ENCODE measurements at regions not wholly inside any gene's neighbourhood (a gene's known extent, or its start where the extent isn't known, plus 50 kb on each side); places are given as distances from the start of the nearest gene placed in this dataset.

DNA sequence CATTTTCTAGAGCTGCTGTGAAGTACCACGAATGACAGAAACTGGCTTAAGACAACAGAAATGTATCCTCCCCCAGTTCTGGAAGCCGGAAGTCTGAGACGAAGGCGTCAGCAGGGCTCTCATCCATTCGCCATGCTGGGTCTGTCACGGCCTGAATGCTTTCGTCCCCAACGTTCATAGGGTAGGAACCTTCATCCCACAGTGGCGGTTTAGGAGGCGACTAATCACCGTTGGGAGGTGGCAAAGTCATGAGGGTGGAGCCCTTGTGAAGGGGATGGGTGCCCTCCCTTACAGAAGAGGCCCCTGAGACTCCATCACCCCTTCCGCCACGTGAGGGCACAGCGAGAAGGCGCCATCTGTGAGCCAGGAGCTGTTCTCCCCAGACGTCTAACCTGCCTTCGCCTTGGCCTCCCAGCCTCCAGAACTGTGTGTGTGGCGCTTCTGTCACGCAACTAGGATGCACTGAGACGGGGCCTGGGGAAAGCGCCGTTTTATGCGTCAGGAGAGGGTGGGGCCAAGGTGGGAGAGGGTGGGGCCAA is 250.3 kb downstream of the TTLL2 start:
- H3K27ac Mint-ChIP-seq = no peak overlapping the region
- H3K36me3 Mint-ChIP-seq (ENCODE audit: low read depth) = no peaks in the 10 kb centered on the region
- no peak for DNase-seq
- no peaks in the 10 kb centered on the region for H3K27me3 Mint-ChIP-seq (ENCODE audit: low read depth)
- ATAC-seq = no peak
- no peak overlapping the region for H3K4me3 Mint-ChIP-seq
- H3K4me1 Mint-ChIP-seq (ENCODE audit: low read depth) = no peaks in the 10 kb centered on the region
- ChIA-PET CTCF (no interaction called here), POLR2A (no interaction called here)
- no peaks in the 10 kb centered on the region for H3K9me3 Mint-ChIP-seq (ENCODE audit: insufficient read depth)

DNA sequence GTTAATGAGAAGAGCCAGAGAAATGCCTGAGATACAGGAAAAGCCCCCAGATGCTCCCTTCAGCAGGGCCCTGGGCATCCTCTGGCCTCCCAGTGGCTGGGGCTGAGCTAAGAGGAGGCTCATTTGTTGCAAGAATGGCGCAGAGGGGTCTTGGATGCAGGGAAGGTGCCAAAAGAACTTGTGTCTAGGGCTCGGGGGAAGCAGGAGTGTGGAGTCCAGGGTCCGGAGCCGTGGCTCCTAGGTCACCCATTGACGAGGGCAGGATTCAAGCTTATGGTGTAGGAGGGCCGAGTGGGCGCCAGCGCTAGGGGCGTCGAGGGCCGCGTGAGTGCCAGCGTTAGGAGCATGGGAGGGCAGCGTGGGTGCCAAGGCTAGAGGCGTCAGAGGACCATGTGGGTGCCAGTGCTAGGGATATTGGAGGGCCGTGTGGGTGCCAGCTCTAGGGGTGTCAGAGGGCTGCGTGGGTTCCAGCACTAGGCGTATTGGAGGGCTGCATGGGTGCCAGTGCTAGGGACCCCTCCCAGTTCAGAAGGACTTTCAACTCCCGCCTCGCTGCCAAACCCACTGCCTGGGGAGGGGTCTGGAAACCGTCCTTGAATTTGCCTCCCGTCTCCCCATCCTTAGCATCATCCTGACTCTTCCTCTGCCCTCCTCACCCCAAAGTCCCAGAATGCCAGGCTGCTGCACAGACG is 250.5 kb upstream of the AFDN start:
- Mint-ChIP-seq H3K4me1 (ENCODE audit: low read depth) (no peaks in the 10 kb centered on the region), H3K36me3 (ENCODE audit: low read depth) (no peaks in the 10 kb centered on the region), H3K27ac (no peak overlapping the region), H3K27me3 (ENCODE audit: low read depth) (no peaks in the 10 kb centered on the region), H3K4me3 (no peak overlapping the region), H3K9me3 (ENCODE audit: insufficient read depth) (no peaks in the 10 kb centered on the region)
- ChIA-PET POLR2A (no interaction called here), CTCF (no interaction called here)
- ATAC-seq (no peak), DNase-seq (no peak)

DNA sequence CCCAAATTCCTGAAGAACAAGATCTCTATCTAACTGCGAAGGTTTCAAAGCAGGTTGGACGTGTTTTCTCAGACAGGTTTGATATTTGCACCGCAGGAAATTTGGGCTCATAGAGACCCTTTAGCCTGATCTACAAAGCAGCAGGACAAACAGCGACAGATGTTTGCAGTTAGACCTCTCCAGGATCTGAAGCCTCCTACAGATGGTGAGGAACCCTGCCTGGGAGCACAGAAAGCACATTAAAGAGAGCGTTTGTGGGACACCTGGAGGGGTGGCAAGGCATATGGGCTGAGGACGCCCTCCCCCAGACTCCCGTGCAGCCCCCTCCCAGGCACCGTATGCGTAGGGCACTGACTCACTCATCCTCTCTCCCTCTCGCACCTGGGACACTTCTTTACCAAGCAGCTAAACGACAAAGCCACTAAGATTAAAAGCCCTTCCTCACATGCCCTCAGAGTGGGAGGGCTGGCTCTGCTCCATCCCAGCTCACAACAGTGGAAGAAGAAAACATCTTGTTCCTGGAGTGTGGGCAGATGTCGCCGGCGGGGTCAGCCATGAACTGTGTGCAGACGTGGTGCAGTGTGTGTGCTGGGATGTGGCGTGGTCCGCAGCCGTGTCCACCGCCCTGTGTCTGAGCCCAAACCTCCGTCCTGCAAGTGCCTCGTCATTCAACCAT is 249.7 kb upstream of the AFDN start:
- CTCF ChIA-PET = no interaction called here
- POLR2A ChIA-PET = no interaction called here
- H3K9me3 Mint-ChIP-seq (ENCODE audit: insufficient read depth) = no peaks in the 10 kb centered on the region
- H3K4me3 Mint-ChIP-seq = no peak overlapping the region
- no peaks in the 10 kb centered on the region for H3K4me1 Mint-ChIP-seq (ENCODE audit: low read depth)
- no peaks in the 10 kb centered on the region for H3K36me3 Mint-ChIP-seq (ENCODE audit: low read depth)
- DNase-seq (no peak), ATAC-seq (no peak)
- no peaks in the 10 kb centered on the region for H3K27me3 Mint-ChIP-seq (ENCODE audit: low read depth)
- no peak overlapping the region for H3K27ac Mint-ChIP-seq

DNA sequence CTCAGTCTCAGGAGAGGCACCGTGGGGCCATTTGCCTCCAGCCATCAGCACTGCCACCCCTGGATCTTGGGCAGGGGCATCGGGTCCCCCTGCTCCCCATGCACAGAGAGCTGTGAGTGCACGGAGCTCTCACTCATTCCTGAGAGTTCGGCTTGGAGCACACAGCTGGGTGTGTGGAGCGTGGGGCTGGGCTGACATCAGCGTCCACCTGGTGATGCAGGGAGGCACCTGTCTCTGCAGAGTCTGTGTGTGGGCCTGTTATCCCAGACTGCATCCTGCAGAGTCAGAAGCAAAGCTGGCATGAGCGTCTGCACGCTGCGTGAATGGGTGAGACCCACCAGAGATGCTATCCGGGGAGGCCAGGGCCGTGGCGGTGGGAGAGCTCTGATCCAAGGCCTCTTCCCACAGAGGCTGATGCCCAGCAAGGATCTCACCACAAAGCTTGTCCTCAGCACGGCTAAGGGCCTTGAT is 248.8 kb upstream of the AFDN start:
- no peak for DNase-seq
- Mint-ChIP-seq H3K27ac (no peak overlapping the region), H3K36me3 (ENCODE audit: low read depth) (no peaks in the 10 kb centered on the region), H3K27me3 (ENCODE audit: low read depth) (no peaks in the 10 kb centered on the region), H3K4me3 (no peak overlapping the region), H3K4me1 (ENCODE audit: low read depth) (no peaks in the 10 kb centered on the region), H3K9me3 (ENCODE audit: insufficient read depth) (no peaks in the 10 kb centered on the region)
- CTCF ChIA-PET = no interaction called here
- POLR2A ChIA-PET = no interaction called here
- ATAC-seq = no peak

DNA sequence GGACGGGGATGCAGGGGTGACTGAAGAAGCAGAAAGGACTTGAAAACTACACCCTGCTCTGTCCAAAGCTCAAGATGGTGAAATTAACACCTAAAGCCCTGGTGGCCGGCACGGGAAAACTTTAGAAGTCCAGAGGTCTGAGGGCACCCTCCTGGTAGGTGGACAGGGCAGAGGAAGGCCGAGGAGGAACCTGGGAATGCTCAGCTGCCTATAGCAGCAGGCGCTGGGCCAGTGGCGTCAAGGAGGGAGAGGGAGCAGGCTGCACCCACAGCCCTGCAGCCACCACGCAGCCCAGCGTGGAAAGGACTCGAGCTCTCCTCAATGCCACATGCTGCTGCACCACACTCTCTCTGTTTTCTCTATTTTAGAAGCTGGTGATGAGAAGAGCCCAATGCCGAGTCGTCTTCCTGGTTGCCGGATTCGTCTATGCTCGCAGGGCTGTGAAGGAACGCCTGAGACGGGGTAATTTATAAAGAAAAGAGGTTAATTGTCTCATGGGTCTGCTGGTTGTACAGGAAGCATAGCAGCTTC is 248.3 kb upstream of the AFDN start:
- POLR2A ChIA-PET = no interaction called here
- H3K27me3 Mint-ChIP-seq (ENCODE audit: low read depth) = no peaks in the 10 kb centered on the region
- no peak overlapping the region for H3K4me3 Mint-ChIP-seq

DNA sequence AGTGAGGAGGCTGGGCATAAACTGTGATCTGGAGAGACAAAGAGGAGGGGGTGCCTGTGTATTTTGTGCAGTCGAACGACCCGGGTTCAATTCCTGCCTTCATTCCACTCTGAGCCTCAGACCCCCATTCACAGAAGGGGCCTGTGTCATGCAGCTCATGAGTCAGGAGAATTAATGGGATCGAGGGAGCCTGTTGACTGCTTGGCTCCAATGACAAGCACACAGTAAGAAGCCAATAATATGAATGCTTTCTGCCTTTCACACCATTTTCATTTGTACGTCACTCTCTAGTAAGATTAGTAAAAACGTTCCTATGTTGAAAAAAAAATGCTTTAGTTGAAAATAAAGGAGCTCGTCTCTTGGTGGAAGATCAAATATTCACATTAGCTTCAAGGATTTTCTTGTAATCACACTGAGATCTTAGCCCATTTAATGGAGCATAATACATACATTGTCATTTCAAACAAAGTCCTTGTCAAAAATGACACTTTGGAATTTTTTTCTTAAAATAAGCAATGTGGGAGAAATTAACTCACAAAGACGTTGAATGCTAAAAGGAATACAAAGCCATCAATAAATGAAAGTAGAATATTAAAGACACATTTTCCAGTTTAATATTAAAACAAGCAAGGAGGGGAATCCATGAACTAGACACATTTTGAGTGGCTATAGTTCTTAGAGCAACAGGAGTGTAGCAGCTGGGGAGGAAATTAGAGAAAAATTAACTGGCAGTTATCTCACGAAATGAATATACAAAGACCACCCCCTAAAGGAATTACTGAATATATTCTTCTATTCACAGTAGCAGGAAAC is 246.7 kb upstream of the AFDN start:
- no peaks in the 10 kb centered on the region for H3K9me3 Mint-ChIP-seq (ENCODE audit: insufficient read depth)
- CTCF ChIA-PET = no interaction called here
- no peak overlapping the region for H3K4me3 Mint-ChIP-seq
- DNase-seq (no peak), ATAC-seq (no peak)
- peaks cover 2% of the 10 kb centered on the region for H3K27me3 Mint-ChIP-seq (ENCODE audit: low read depth)
- H3K36me3 Mint-ChIP-seq (ENCODE audit: low read depth) = no peaks in the 10 kb centered on the region
- POLR2A ChIA-PET = no interaction called here
- no peaks in the 10 kb centered on the region for H3K4me1 Mint-ChIP-seq (ENCODE audit: low read depth)
- H3K27ac Mint-ChIP-seq = no peak overlapping the region

More for the DNA sequence above, 248.3 kb upstream of the AFDN start:
- H3K36me3 Mint-ChIP-seq (ENCODE audit: low read depth) = no peaks in the 10 kb centered on the region
- no peak overlapping the region for H3K27ac Mint-ChIP-seq
- no peak for ATAC-seq
- H3K9me3 Mint-ChIP-seq (ENCODE audit: insufficient read depth) = no peaks in the 10 kb centered on the region
- DNase-seq = no peak
- CTCF ChIA-PET = no interaction called here
- H3K4me1 Mint-ChIP-seq (ENCODE audit: low read depth) = no peaks in the 10 kb centered on the region

DNA sequence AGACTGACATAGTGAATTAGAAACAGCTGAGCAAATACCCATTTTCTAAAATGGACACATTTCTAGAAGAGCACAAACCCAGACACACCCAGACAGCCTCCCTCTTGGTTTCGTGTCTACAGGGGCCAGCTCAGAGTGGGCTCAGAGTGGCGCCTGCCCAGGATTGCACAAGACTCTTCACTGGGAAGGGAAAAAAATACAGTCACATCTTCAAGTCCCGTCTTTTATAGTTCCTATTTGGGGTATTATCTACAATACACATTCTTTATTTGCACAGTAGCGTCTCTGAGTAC is 246.1 kb upstream of the AFDN start:
- Mint-ChIP-seq H3K4me1 (ENCODE audit: low read depth) (no peaks in the 10 kb centered on the region), H3K27me3 (ENCODE audit: low read depth) (peaks cover 7% of the 10 kb centered on the region), H3K27ac (no peak overlapping the region), H3K36me3 (ENCODE audit: low read depth) (no peaks in the 10 kb centered on the region), H3K4me3 (no peak overlapping the region), H3K9me3 (ENCODE audit: insufficient read depth) (no peaks in the 10 kb centered on the region)
- no peak for ATAC-seq
- ChIA-PET POLR2A (no interaction called here), CTCF (no interaction called here)
- DNase-seq = no peak

DNA sequence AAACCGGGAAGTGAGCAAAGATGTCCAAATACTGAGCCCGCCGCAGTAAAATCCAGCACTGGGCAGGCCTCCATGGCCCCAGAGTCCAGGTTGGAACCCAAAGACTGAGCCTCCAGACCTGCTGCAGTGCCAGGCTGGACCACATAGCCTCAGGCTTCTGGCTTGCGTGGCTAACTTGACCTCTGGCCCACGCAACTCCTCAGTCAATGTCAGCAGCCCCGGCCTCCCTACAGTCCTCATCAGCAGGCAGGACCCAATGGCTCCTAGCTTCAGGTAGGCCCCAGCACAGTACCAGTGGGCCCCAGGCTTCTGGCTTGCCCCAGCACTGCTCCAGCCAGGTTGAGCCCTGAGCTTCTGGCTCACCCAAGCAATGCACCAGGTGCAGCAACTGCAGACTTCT is 245.1 kb upstream of the AFDN start:
- no peak overlapping the region for H3K27ac Mint-ChIP-seq
- ATAC-seq = no peak
- peaks cover 7% of the 10 kb centered on the region for H3K27me3 Mint-ChIP-seq (ENCODE audit: low read depth)
- H3K4me3 Mint-ChIP-seq = no peak overlapping the region
- ChIA-PET CTCF (no interaction called here), POLR2A (no interaction called here)
- no peak for DNase-seq
- H3K4me1 Mint-ChIP-seq (ENCODE audit: low read depth) = no peaks in the 10 kb centered on the region
- H3K9me3 Mint-ChIP-seq (ENCODE audit: insufficient read depth) = no peaks in the 10 kb centered on the region
- no peaks in the 10 kb centered on the region for H3K36me3 Mint-ChIP-seq (ENCODE audit: low read depth)

DNA sequence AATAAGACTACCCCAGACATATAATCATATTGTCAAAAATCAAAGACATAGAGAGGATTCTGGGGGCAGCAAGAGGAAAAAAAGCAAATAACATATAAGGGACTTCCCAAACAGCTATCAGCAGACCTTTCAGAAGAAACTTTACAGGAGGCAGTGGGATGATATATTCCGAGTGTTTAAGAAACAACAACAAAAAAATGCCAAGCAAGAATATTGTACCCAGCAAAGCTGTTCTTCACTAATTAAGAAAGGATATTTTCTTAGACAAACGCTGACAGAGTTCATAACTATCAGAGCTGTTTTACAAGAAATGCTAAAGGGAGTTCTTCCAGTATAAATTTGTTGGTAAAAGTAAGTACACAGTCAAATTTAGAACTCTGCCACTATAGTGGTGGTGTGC is 243.3 kb upstream of the AFDN start:
- Mint-ChIP-seq H3K9me3 (ENCODE audit: insufficient read depth) (no peaks in the 10 kb centered on the region), H3K4me1 (ENCODE audit: low read depth) (no peaks in the 10 kb centered on the region), H3K27me3 (ENCODE audit: low read depth) (peaks cover 7% of the 10 kb centered on the region), H3K27ac (no peak overlapping the region), H3K36me3 (ENCODE audit: low read depth) (no peaks in the 10 kb centered on the region), H3K4me3 (no peak overlapping the region)
- DNase-seq (no peak), ATAC-seq (no peak)
- POLR2A ChIA-PET = no interaction called here
- CTCF ChIA-PET = no interaction called here

DNA sequence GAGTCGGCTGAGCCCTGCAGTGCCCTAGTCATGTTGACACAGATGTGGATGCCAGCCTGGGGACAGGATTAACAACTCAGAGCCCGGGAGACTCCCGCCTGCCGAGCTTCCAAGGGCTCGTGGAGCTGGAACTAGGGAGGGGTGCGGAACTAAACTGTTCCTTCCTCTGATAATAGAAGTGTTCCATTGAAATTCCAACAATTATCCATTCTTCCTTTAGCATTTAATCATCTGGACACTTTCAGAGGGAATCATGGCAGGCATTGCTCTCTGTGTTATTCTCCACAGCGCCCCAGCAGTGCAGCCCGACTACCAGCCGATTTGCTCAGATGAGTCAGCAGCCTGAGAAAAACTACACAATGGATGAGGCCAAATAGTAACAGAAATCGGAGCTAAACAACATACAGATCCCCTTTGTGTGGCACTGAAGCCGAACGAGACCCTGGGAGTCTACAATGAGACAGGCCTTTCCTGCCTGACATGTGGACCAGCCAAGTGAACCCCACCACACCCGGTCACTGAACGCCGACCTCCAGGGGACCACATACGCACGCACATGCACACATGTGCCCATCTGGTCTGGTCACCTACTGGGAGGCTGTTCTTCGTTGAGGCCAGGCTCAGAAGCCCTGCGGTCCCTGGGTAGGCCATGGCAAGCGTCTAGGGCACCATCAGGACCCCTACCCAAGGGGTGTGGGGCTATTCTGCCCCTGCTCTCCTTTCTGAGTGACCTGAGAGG is 238.4 kb upstream of the AFDN start:
- no peak overlapping the region for H3K27ac Mint-ChIP-seq
- DNase-seq = no peak

DNA sequence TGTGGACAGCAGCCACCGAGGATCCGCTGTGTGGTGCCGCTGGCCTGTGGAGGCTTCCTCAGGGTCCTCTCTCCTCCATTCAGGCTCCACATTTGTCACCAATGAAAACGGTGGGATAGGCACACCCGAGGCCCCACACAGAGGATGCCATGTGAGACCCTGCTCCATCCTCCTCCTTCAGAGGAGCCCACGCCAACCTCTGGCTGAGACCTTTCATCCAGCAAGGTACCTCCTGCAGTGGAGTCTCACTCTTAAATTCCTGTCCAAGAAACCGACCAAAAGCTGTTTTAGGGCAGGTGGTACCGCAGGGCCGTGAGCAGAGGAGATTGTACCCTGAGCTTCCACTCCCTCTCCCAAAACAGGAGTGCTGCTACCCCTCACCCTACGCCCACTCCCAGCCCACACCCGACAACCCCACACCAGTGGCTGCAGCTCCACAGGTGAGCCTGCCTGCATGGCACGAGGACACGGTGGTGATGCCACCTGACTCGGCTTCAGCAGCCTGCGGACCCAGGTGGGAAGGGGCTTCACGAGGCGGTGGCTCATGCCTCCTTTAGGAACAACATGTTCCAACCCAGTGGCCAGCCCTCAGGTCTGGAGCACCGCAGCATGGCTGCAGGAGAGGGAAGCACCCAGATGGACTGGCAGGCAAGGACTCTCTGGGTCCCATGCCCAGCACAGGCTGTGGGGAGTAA is 237.6 kb upstream of the AFDN start:
- peaks cover 7% of the 10 kb centered on the region for H3K27me3 Mint-ChIP-seq (ENCODE audit: low read depth)
- H3K36me3 Mint-ChIP-seq (ENCODE audit: low read depth) = no peaks in the 10 kb centered on the region
- no peak for DNase-seq
- no peak for ATAC-seq
- H3K4me3 Mint-ChIP-seq = no peak overlapping the region
- ChIA-PET CTCF (no interaction called here), POLR2A (no interaction called here)
- no peak overlapping the region for H3K27ac Mint-ChIP-seq
- H3K4me1 Mint-ChIP-seq (ENCODE audit: low read depth) = no peaks in the 10 kb centered on the region
- H3K9me3 Mint-ChIP-seq (ENCODE audit: insufficient read depth) = no peaks in the 10 kb centered on the region

More for the DNA sequence above, 238.4 kb upstream of the AFDN start:
- Mint-ChIP-seq H3K27me3 (ENCODE audit: low read depth) (peaks cover 7% of the 10 kb centered on the region), H3K9me3 (ENCODE audit: insufficient read depth) (no peaks in the 10 kb centered on the region), H3K4me3 (no peak overlapping the region), H3K4me1 (ENCODE audit: low read depth) (no peaks in the 10 kb centered on the region), H3K36me3 (ENCODE audit: low read depth) (no peaks in the 10 kb centered on the region)
- ChIA-PET CTCF (no interaction called here), POLR2A (no interaction called here)
- ATAC-seq = no peak
